ENCODE measurements at regions not wholly inside any gene's neighbourhood (a gene's known extent, or its start where the extent isn't known, plus 50 kb on each side); places are given as distances from the start of the nearest gene placed in this dataset.

DNA sequence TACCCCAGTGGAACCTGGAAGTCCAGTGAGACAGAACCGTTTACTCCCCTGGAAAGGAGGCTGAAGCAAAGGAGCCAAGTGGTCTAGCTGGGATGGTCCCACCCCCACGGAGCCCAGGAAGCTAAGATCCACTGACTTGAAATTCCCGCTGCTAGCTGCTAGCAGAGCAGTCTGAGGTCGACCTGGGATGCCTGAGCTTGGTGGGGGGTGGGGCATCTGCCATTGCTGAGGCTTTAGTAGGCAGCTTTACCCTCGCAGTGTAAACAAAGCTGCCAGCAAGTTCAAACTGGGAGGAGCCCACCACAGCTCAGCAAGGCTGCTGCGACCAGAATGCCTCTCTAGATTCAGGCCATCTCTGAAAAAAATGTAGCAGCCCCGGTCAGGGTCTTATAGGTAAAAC is 437.0 kb downstream of the SUCLA2 start:
- Histone ChIP-seq H3K4me1 (ENCODE audit: control insufficient read depth, insufficient read depth, low read length) (no peaks in the 10 kb centered on the region), H3K27ac (ENCODE audit: low read length) (no peak overlapping the region), H3K4me3 (ENCODE audit: low read length) (no peak overlapping the region), H3K9me3 (ENCODE audit: control insufficient read depth, insufficient read depth, low read length) (peaks cover 9% of the 10 kb centered on the region), H3K27me3 (ENCODE audit: control insufficient read depth, insufficient read depth, low read length) (no peaks in the 10 kb centered on the region), H3K36me3 (ENCODE audit: control insufficient read depth, insufficient read depth, low read length) (no peaks in the 10 kb centered on the region)
- no peak overlapping the region for H3K4me3 Mint-ChIP-seq
- 76% methylated on average over 7 of the region's 7 CpGs for WGBS (ENCODE audit: insufficient coverage)
- intact Hi-C loops (cut with micrococcal nuclease) = no loop called here
- H3K4me1 Mint-ChIP-seq = no peaks in the 10 kb centered on the region
- ATAC-seq = no peak
- no peaks in the 10 kb centered on the region for H3K27me3 Mint-ChIP-seq (ENCODE audit: low read depth in 2 of 2)
- H3K9me3 Mint-ChIP-seq = peaks cover 12% of the 10 kb centered on the region in 2 donors
- no peak overlapping the region for H3K27ac Mint-ChIP-seq
- TF ChIP-seq, protein P1, sequence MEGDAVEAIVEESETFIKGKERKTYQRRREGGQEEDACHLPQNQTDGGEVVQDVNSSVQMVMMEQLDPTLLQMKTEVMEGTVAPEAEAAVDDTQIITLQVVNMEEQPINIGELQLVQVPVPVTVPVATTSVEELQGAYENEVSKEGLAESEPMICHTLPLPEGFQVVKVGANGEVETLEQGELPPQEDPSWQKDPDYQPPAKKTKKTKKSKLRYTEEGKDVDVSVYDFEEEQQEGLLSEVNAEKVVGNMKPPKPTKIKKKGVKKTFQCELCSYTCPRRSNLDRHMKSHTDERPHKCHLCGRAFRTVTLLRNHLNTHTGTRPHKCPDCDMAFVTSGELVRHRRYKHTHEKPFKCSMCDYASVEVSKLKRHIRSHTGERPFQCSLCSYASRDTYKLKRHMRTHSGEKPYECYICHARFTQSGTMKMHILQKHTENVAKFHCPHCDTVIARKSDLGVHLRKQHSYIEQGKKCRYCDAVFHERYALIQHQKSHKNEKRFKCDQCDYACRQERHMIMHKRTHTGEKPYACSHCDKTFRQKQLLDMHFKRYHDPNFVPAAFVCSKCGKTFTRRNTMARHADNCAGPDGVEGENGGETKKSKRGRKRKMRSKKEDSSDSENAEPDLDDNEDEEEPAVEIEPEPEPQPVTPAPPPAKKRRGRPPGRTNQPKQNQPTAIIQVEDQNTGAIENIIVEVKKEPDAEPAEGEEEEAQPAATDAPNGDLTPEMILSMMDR (IDR thresholded peaks at IDR 0.05) = no peak
- H3K36me3 Mint-ChIP-seq = no peaks in the 10 kb centered on the region
- DNase-seq = no peak

DNA sequence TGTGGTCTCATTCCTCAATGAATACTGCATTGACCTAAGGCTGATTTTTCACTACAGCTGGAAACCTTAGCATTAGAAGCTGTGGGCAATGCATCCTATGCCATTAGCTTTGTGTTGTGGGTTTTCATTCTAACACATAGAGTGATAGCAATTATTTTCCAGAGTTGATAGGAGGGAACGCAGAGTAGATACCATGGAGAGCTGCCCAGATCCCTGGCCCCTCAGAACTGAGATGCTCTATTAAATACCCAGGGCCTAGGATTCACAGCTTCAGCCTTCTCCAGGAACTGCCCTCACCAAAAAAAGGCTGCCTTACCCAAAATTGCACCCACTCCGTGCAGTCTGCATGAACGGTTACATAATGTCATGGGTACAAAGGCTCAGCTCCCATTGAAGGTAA is 444.4 kb downstream of the SUCLA2 start:
- peaks cover 0 to 2% of the 10 kb centered on the region in 2 donors for H3K9me3 Mint-ChIP-seq
- no peaks in the 10 kb centered on the region for H3K4me1 ChIP-seq (ENCODE audit: control insufficient read depth, insufficient read depth, low read length)
- TF ChIP-seq, protein P1 (IDR thresholded peaks at IDR 0.05) = no peak
- H3K9me3 ChIP-seq (ENCODE audit: control insufficient read depth, insufficient read depth, low read length) = no peaks in the 10 kb centered on the region
- H3K4me3 Mint-ChIP-seq = no peak overlapping the region
- WGBS (ENCODE audit: insufficient coverage) = 93% methylated on average over 3 of the region's 3 CpGs
- no peak overlapping the region for H3K27ac ChIP-seq (ENCODE audit: low read length)
- no peak overlapping the region for H3K27ac Mint-ChIP-seq
- H3K36me3 ChIP-seq (ENCODE audit: control insufficient read depth, insufficient read depth, low read length) = no peaks in the 10 kb centered on the region
- ATAC-seq (no peak), DNase-seq (no peak)
- intact Hi-C loops (cut with micrococcal nuclease) = no loop called here
- no peaks in the 10 kb centered on the region for H3K27me3 Mint-ChIP-seq (ENCODE audit: low read depth in 2 of 2)
- H3K36me3 Mint-ChIP-seq = no peaks in the 10 kb centered on the region
- H3K4me1 Mint-ChIP-seq = no peaks in the 10 kb centered on the region
- no peaks in the 10 kb centered on the region for H3K27me3 ChIP-seq (ENCODE audit: control insufficient read depth, insufficient read depth, low read length)
- H3K4me3 ChIP-seq (ENCODE audit: low read length) = no peak overlapping the region

DNA sequence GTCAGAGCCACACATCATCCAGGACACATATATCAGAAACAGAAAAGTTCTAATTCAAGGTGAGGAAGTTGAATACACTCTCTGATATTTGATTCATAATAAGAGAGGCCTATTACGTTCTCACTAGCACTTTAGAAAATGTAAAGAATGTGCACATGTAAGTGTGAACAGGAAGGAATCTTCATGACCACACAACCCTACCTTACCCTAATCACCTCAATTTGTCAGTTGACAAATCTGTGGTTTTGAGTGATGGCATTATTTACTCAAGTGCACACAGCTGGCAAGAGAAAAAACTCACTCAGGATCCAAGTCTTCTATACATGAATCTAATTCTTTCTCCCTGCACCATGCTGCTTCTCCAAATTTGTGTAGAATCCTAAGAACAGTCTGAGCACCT is 445.8 kb downstream of the SUCLA2 start:
- no peaks in the 10 kb centered on the region for H3K27me3 ChIP-seq (ENCODE audit: control insufficient read depth, insufficient read depth, low read length)
- no peak overlapping the region for H3K27ac Mint-ChIP-seq
- intact Hi-C loops (cut with micrococcal nuclease) = no loop called here
- no peaks in the 10 kb centered on the region for H3K36me3 Mint-ChIP-seq
- no peaks in the 10 kb centered on the region for H3K36me3 ChIP-seq (ENCODE audit: control insufficient read depth, insufficient read depth, low read length)
- TF ChIP-seq, protein P1 (IDR thresholded peaks at IDR 0.05) = no peak
- no CpG with 5 or more reads among the region's 1 CpG for WGBS (ENCODE audit: insufficient coverage)
- DNase-seq (no peak), ATAC-seq (no peak)
- no peaks in the 10 kb centered on the region for H3K27me3 Mint-ChIP-seq (ENCODE audit: low read depth in 2 of 2)
- H3K9me3 ChIP-seq (ENCODE audit: control insufficient read depth, insufficient read depth, low read length) = no peaks in the 10 kb centered on the region
- H3K4me3 ChIP-seq (ENCODE audit: low read length) = no peak overlapping the region
- H3K9me3 Mint-ChIP-seq = peaks cover 0 to 4% of the 10 kb centered on the region in 2 donors
- no peaks in the 10 kb centered on the region for H3K4me1 Mint-ChIP-seq
- no peaks in the 10 kb centered on the region for H3K4me1 ChIP-seq (ENCODE audit: control insufficient read depth, insufficient read depth, low read length)
- no peak overlapping the region for H3K27ac ChIP-seq (ENCODE audit: low read length)
- H3K4me3 Mint-ChIP-seq = no peak overlapping the region

DNA sequence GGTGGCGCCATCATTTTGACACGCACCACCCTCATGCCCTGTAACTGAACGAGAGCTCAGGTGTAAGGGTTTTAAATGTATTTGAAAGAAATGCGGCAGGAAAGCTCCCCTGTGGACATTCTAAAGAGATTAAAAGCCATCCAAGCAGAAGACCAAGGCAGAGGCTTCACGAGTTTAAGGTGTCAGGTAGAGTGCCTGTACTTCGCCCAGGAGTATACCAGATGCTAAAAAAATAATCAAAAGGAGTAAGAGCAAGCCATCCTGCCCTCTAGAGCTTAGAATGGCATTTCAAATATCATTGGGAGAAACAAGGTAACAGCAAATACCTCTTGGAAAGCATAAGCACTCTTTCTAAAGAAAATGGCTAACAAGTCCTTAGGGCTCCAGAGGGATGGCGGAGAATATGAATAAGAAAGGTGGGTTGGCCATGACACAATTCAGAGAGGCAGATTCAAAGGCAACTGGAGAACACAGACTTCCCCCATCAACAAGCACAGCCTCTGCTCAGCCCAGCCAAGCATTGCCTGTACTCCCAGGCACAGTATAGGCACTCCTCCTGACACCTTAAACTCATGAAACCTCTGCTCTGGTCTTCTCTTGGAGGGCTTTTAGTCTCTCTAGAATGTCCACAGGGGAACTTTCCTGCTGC is 447.6 kb downstream of the SUCLA2 start:
- Histone ChIP-seq H3K27ac (ENCODE audit: low read length) (no peak overlapping the region), H3K4me3 (ENCODE audit: low read length) (no peak overlapping the region), H3K36me3 (ENCODE audit: control insufficient read depth, insufficient read depth, low read length) (no peaks in the 10 kb centered on the region), H3K4me1 (ENCODE audit: control insufficient read depth, insufficient read depth, low read length) (no peaks in the 10 kb centered on the region), H3K27me3 (ENCODE audit: control insufficient read depth, insufficient read depth, low read length) (no peaks in the 10 kb centered on the region), H3K9me3 (ENCODE audit: control insufficient read depth, insufficient read depth, low read length) (no peaks in the 10 kb centered on the region)
- Mint-ChIP-seq H3K9me3 (peaks cover 0 to 4% of the 10 kb centered on the region in 2 donors), H3K27ac (no peak overlapping the region), H3K27me3 (ENCODE audit: low read depth in 2 of 2) (no peaks in the 10 kb centered on the region), H3K4me3 (no peak overlapping the region), H3K36me3 (no peaks in the 10 kb centered on the region), H3K4me1 (no peaks in the 10 kb centered on the region)
- 76% methylated on average over 6 of the region's 7 CpGs for WGBS (ENCODE audit: insufficient coverage)
- TF ChIP-seq, protein P1 (IDR thresholded peaks at IDR 0.05) = no peak
- ATAC-seq (no peak), DNase-seq (no peak)
- intact Hi-C loops (cut with micrococcal nuclease) = no loop called here
